ENCODE measurements at regions not wholly inside any gene's neighbourhood (a gene's known extent, or its start where the extent isn't known, plus 50 kb on each side); places are given as distances from the start of the nearest gene placed in this dataset.

GRCh38 chr2:144151405-144151804 is 368.5 kb downstream of the ZEB2 start:
- TF ChIP-seq ZNF41 (CRISPR knock-in tag; conservative IDR thresholded peaks at IDR 0.05): no peak
- TF ChIP-seq SNRNP70 (optimal IDR thresholded peaks at IDR 0.05; ENCODE audit: low read depth, low read length): no peak
- TF ChIP-seq SMARCC2 (IDR thresholded peaks at IDR 0.05; ENCODE audit: low read depth): peak; percentile 80; the same call in 1 of the 2 replicates
- TF ChIP-seq ZC3H8 (IDR thresholded peaks at IDR 0.05): no peak
- no peak for TF ChIP-seq GMEB1 (CRISPR knock-in tag; IDR thresholded peaks at IDR 0.05)
- TF ChIP-seq TAF1 (IDR thresholded peaks at IDR 0.05; ENCODE audit: control insufficient read depth, extremely low read depth, insufficient read depth, low read length, severe bottlenecking): no peak
- peak; percentile 72; the same call in 1 of the 2 replicates for TF ChIP-seq KLF16 (IDR thresholded peaks at IDR 0.05)
- TF ChIP-seq POLR2G (IDR thresholded peaks at IDR 0.05; ENCODE audit: low read depth, low read length): no peak
- no peak for TF ChIP-seq ZBTB26 (CRISPR knock-in tag; IDR thresholded peaks at IDR 0.05)
- no peak for TF ChIP-seq DNMT1 (IDR thresholded peaks at IDR 0.05)
- no peak for TF ChIP-seq ZNF3 (CRISPR knock-in tag; IDR thresholded peaks at IDR 0.05)
